HG03439 (cell line): ENCODE measurements at regions not wholly inside any gene's neighbourhood (a gene's known extent, or its start where the extent isn't known, plus 50 kb on each side); places are given as distances from the start of the nearest gene placed in this dataset.
A peak's percentile ranks its signal among the peaks of the same experiment; 100 is the strongest.

ENCODE experiments used
- ATAC-seq: cut with Tn5 transposase; IDR thresholded peaks from one replicate; pipeline ENCODE4 v1.9.1; 2021; ENCODE audit warnings: mild to moderate bottlenecking, moderate library complexity; ENCODE audit not compliant: unreplicated experiment

DNA sequence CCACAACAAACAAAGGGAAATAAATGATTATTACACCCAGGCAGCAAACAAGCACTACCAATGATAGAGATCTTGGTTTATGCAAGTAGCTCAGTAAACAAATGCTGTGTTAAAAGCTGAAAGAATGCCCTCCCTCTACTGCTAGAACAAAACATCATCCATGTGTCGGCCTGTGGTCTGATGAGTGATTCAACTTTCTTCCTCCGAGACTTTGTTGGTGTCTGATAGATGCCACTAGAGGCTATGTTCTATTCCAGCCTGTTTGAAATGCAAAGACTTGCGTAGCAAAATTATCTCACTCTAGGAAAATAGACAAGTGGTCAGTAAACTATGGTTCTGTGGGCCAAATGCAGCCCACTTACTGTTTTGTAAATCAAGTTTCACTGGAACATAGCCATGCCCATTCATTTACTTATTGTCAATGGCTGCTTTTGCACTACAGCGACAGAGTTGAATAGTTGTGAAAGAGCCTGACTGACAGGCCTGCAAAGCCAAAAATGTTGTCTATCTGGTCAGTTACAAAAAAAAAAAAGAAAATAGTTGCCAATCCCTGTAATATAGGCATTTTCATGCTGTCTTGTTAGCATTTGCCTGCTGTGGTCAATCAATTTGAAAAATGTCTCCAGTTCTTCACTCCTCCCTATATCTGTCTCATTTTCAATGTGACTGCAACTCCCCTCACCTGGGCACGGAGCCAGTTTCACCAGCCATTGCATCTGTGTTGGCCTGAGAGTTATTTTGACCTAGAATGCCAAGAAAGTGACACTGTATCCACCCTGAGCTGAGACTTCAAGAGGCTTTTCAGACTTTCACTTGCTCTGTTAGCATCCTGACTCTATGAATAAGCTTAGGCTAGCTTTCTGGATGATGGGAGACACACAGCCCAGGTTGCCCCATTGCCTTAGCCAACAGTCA, 544.6 kb upstream of the BTBD3 start:
- ATAC-seq = no peak

- ATAC-seq = no peak
These were observed 542.4 kb upstream of the BTBD3 start for GRCh38 chr20:11375335-11375734.

DNA sequence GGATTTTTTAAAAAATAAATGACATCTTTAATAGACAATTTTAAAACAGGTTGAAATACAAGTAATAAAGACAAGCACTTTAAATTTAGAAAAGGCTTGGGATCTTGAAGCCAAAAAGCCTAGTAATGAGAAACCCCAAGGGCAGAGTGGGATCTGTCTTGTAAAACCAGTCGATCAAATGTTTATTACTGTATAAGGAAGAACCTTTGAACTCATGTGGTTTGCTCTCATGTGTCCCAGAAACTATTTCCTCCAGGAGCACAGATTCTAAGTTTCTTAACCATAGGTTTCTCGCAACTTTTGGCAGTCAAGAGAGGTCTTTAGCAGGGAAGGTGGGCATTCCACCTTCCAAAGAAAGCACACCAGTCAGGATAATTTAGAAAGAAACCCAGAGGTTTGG, 541.7 kb upstream of the BTBD3 start:
- no peak for ATAC-seq

GRCh38 chr20:11376420-11376819, 541.3 kb upstream of the BTBD3 start:
- ATAC-seq = no peak

- no peak for ATAC-seq
These were observed 540.7 kb upstream of the BTBD3 start for GRCh38 chr20:11376998-11377397.

DNA sequence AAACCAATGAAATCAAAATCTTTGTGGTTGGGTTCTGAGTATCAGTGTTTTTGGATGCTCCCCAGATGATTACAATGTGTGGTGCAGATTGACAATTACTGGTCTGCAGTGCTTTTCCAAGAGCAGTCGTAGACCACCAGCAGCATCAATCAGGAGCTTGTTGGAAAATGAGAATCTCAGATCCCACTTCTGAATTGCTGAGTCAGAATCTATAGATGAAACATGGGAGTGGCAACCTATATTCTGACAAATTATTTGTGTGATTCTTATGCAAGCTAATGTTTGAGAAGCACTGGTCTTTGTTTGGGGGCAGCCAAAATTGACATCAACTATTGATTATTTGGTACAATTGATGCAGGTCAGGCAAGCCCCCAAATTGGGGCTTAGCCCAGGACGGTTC, 539.9 kb upstream of the BTBD3 start:
- ATAC-seq = no peak

GRCh38 chr20:11378252-11378651, 539.4 kb upstream of the BTBD3 start:
- no peak for ATAC-seq

- no peak for ATAC-seq
These were observed 538.3 kb upstream of the BTBD3 start for GRCh38 chr20:11379257-11380011.

- ATAC-seq = no peak
These were observed 537.4 kb upstream of the BTBD3 start for GRCh38 chr20:11380283-11380682.

GRCh38 chr20:11387189-11387754, 530.4 kb upstream of the BTBD3 start:
- no peak for ATAC-seq

- no peak for ATAC-seq
These were observed 528.5 kb upstream of the BTBD3 start for GRCh38 chr20:11389186-11389585.

DNA sequence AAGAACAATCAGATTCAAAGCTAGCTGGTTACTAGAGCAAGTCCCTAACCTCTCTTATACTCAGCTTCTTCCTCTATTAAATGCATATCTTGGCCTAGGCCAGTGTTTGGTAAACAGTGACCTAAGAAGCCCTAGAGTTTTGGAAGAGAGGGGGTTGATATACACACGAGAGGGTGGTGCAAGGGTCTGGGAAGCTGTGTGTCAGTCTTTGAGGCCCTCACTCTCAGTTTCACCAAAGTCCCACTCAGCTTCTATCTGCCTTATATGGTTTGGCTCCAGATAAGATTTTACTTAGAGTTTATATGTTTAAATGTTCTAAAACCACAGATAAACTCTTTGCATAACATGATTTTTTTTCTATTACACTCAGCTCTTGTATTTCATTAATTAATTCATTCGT, 526.1 kb upstream of the BTBD3 start:
- no peak for ATAC-seq

- no peak for ATAC-seq
These were observed 523.4 kb upstream of the BTBD3 start for GRCh38 chr20:11394145-11394833.

DNA sequence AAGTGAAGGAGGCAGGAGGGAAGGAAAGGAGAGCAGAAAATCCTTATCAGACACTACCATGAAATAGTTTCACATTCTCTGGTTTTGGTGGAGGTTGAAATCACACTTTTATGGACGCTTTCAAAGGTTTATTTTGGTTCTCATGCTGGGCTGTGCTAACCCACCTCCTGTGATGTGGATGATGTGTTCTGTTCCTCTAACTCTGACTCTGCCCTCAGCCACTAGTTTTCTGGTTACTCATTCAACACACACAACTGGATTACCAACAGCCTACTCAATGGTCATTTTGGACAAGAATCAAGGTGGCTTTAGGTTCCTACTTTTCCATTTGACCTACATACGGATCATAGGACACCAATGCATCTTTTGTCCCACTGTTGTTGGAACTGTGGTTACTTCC, 522.1 kb upstream of the BTBD3 start:
- ATAC-seq = no peak

- ATAC-seq = peak; percentile 69
These were observed 515.7 kb upstream of the BTBD3 start for GRCh38 chr20:11401988-11402387.

DNA sequence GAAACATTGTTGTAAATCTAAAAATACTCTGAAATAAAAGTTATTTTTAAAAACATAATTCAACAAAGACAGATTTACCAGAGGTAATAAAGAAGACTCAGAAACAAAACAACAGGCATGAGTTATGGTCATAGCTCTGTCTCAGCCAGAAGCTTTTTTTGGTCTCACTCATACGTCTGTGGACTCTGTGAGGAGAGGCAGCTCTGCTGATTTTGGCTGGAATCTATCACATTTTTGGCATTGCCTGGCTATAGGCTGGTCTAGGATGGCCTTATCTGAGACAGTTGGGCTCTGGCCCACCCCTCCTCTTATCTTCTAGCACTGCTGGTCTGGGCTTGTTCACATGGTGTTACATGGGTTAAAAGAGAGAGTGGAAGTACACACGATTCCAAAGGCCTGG, 514.0 kb upstream of the BTBD3 start:
- no peak for ATAC-seq

DNA sequence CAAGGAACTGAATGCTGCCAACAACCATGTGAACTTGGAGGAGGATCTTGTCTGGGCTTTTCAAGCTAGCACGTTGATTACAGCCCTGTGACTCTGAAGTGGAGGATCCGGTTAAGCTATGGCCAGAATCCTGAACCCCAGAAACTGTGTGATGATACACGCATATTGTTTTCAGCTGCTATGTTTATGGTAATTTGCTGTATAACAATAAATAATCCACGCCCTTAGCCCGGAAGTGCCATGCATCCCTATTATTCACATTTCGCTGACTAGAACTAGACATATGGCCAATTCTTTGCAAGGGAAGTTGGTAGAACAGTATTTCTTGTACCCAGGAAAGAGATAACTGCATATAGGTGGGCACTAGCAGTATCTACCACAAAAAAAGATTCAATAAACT, 510.8 kb upstream of the BTBD3 start:
- no peak for ATAC-seq

GRCh38 chr20:11409561-11409960, 508.1 kb upstream of the BTBD3 start:
- no peak for ATAC-seq

DNA sequence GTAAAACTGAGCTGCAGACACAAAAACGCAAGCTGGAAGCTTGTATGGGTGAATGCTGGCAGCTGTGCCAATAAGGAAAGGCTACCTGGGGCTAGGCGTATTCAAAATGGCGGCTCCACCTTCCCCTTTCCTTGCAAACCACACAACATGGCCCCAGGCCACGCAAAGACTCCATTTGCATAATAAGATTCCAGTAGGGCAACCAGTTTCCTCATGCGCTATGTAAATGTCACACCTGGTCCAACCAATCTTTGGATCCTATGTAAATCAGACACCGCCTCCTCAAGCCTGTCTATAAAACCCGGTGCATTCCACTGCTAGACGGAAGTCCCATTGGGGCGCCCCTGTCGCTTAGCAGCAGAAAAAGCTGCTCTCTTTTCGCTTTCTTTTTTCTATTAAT, 505.9 kb upstream of the BTBD3 start:
- ATAC-seq = no peak

DNA sequence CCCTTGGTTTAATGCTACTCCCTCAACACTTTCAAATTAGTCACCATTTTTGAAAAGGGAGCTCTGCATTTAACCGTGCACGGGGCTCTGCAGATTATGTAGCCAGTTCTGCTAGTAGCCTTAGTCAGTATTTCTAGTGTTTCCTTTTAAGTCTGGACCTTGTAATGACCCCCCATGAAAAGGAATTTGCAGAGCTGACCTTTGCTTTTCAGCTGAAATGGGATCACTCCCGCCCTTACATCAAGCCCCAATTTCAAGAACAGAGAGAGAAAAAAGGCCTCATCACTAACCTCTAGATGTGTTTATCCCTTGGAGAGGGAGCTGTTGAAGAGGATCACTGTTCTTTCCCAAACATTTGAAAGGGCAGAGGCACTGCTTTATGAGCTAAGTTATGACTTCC, 490.7 kb upstream of the BTBD3 start:
- ATAC-seq = no peak

DNA sequence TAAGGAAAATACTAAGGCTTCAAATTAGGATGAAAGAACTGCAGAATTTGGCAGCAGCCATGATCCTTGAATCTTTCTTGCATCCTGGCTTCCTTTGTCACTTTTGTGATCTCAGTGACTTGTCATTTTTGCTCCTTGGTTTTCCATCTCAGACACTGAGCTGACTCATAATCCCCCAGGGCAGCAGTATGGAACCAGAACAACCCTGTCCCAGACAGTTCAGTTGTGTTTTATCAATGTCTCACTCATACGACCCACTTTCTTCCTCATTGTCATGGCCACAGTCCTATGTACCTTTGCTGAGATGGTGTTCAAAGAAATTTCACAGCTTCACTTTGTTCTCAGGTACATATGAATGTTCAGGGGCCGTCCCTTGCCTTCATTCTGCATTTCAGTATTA, 488.5 kb upstream of the BTBD3 start:
- ATAC-seq = no peak
